ENCODE measurements at regions not wholly inside any gene's neighbourhood (a gene's known extent, or its start where the extent isn't known, plus 50 kb on each side); places are given as distances from the start of the nearest gene placed in this dataset.

DNA sequence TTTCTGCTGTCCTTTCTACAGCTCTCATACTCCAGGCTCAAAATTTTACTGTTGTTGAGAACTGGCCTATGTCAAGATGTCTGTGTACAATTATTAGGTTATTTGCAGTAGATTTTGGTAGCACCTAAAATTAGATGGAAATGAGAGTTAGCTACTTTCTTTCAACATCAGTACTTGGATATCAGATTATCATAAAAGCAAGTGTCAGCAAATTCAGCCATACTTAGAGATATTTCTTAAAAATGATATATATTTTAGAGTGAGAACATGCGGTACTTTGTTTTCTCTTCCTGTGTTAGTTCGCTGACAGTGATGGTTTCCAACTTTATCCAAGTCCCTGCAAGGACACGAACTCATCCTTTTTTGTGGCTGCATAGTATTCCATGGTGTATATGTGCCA is 351.8 kb upstream of the LRRC7 start:
- TF ChIP-seq, protein P1, sequence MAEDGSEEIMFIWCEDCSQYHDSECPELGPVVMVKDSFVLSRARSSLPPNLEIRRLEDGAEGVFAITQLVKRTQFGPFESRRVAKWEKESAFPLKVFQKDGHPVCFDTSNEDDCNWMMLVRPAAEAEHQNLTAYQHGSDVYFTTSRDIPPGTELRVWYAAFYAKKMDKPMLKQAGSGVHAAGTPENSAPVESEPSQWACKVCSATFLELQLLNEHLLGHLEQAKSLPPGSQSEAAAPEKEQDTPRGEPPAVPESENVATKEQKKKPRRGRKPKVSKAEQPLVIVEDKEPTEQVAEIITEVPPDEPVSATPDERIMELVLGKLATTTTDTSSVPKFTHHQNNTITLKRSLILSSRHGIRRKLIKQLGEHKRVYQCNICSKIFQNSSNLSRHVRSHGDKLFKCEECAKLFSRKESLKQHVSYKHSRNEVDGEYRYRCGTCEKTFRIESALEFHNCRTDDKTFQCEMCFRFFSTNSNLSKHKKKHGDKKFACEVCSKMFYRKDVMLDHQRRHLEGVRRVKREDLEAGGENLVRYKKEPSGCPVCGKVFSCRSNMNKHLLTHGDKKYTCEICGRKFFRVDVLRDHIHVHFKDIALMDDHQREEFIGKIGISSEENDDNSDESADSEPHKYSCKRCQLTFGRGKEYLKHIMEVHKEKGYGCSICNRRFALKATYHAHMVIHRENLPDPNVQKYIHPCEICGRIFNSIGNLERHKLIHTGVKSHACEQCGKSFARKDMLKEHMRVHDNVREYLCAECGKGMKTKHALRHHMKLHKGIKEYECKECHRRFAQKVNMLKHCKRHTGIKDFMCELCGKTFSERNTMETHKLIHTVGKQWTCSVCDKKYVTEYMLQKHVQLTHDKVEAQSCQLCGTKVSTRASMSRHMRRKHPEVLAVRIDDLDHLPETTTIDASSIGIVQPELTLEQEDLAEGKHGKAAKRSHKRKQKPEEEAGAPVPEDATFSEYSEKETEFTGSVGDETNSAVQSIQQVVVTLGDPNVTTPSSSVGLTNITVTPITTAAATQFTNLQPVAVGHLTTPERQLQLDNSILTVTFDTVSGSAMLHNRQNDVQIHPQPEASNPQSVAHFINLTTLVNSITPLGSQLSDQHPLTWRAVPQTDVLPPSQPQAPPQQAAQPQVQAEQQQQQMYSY (CRISPR knock-in tag; IDR thresholded peaks at IDR 0.05), result no peak
- TF ChIP-seq, protein P2, sequence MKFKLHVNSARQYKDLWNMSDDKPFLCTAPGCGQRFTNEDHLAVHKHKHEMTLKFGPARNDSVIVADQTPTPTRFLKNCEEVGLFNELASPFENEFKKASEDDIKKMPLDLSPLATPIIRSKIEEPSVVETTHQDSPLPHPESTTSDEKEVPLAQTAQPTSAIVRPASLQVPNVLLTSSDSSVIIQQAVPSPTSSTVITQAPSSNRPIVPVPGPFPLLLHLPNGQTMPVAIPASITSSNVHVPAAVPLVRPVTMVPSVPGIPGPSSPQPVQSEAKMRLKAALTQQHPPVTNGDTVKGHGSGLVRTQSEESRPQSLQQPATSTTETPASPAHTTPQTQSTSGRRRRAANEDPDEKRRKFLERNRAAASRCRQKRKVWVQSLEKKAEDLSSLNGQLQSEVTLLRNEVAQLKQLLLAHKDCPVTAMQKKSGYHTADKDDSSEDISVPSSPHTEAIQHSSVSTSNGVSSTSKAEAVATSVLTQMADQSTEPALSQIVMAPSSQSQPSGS (CRISPR knock-in tag; IDR thresholded peaks at IDR 0.05; ENCODE audit: borderline replicate concordance, low read depth), result no peak
- TF ChIP-seq, protein P3, sequence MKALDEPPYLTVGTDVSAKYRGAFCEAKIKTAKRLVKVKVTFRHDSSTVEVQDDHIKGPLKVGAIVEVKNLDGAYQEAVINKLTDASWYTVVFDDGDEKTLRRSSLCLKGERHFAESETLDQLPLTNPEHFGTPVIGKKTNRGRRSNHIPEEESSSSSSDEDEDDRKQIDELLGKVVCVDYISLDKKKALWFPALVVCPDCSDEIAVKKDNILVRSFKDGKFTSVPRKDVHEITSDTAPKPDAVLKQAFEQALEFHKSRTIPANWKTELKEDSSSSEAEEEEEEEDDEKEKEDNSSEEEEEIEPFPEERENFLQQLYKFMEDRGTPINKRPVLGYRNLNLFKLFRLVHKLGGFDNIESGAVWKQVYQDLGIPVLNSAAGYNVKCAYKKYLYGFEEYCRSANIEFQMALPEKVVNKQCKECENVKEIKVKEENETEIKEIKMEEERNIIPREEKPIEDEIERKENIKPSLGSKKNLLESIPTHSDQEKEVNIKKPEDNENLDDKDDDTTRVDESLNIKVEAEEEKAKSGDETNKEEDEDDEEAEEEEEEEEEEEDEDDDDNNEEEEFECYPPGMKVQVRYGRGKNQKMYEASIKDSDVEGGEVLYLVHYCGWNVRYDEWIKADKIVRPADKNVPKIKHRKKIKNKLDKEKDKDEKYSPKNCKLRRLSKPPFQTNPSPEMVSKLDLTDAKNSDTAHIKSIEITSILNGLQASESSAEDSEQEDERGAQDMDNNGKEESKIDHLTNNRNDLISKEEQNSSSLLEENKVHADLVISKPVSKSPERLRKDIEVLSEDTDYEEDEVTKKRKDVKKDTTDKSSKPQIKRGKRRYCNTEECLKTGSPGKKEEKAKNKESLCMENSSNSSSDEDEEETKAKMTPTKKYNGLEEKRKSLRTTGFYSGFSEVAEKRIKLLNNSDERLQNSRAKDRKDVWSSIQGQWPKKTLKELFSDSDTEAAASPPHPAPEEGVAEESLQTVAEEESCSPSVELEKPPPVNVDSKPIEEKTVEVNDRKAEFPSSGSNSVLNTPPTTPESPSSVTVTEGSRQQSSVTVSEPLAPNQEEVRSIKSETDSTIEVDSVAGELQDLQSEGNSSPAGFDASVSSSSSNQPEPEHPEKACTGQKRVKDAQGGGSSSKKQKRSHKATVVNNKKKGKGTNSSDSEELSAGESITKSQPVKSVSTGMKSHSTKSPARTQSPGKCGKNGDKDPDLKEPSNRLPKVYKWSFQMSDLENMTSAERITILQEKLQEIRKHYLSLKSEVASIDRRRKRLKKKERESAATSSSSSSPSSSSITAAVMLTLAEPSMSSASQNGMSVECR (CRISPR knock-in tag; IDR thresholded peaks at IDR 0.05; ENCODE audit: borderline replicate concordance), result no peak
- TF ChIP-seq ELF4 (CRISPR knock-in tag; IDR thresholded peaks at IDR 0.05; ENCODE audit: low read depth) (no peak), SMAD4 (CRISPR knock-in tag; IDR thresholded peaks at IDR 0.05) (no peak), NR2C2 (CRISPR knock-in tag; IDR thresholded peaks at IDR 0.05) (no peak), CREM (CRISPR knock-in tag; IDR thresholded peaks at IDR 0.05) (no peak), ZNF138 (CRISPR knock-in tag; conservative IDR thresholded peaks at IDR 0.05) (no peak)
- TF ChIP-seq, protein P4, sequence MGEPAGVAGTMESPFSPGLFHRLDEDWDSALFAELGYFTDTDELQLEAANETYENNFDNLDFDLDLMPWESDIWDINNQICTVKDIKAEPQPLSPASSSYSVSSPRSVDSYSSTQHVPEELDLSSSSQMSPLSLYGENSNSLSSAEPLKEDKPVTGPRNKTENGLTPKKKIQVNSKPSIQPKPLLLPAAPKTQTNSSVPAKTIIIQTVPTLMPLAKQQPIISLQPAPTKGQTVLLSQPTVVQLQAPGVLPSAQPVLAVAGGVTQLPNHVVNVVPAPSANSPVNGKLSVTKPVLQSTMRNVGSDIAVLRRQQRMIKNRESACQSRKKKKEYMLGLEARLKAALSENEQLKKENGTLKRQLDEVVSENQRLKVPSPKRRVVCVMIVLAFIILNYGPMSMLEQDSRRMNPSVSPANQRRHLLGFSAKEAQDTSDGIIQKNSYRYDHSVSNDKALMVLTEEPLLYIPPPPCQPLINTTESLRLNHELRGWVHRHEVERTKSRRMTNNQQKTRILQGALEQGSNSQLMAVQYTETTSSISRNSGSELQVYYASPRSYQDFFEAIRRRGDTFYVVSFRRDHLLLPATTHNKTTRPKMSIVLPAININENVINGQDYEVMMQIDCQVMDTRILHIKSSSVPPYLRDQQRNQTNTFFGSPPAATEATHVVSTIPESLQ (CRISPR knock-in tag; IDR thresholded peaks at IDR 0.05), result no peak
- TF ChIP-seq, protein P5, sequence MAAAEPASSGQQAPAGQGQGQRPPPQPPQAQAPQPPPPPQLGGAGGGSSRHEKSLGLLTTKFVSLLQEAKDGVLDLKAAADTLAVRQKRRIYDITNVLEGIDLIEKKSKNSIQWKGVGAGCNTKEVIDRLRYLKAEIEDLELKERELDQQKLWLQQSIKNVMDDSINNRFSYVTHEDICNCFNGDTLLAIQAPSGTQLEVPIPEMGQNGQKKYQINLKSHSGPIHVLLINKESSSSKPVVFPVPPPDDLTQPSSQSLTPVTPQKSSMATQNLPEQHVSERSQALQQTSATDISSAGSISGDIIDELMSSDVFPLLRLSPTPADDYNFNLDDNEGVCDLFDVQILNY (CRISPR knock-in tag; IDR thresholded peaks at IDR 0.05), result no peak
- TF ChIP-seq, protein P6, sequence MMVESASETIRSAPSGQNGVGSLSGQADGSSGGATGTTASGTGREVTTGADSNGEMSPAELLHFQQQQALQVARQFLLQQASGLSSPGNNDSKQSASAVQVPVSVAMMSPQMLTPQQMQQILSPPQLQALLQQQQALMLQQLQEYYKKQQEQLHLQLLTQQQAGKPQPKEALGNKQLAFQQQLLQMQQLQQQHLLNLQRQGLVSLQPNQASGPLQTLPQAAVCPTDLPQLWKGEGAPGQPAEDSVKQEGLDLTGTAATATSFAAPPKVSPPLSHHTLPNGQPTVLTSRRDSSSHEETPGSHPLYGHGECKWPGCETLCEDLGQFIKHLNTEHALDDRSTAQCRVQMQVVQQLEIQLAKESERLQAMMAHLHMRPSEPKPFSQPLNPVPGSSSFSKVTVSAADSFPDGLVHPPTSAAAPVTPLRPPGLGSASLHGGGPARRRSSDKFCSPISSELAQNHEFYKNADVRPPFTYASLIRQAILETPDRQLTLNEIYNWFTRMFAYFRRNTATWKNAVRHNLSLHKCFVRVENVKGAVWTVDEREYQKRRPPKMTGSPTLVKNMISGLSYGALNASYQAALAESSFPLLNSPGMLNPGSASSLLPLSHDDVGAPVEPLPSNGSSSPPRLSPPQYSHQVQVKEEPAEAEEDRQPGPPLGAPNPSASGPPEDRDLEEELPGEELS (CRISPR knock-in tag; IDR thresholded peaks at IDR 0.05), result no peak
- TF ChIP-seq, protein P7, sequence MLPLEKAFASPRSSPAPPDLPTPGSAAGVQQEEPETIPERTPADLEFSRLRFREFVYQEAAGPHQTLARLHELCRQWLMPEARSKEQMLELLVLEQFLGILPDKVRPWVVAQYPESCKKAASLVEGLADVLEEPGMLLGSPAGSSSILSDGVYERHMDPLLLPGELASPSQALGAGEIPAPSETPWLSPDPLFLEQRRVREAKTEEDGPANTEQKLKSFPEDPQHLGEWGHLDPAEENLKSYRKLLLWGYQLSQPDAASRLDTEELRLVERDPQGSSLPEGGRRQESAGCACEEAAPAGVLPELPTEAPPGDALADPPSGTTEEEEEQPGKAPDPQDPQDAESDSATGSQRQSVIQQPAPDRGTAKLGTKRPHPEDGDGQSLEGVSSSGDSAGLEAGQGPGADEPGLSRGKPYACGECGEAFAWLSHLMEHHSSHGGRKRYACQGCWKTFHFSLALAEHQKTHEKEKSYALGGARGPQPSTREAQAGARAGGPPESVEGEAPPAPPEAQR (CRISPR knock-in tag; IDR thresholded peaks at IDR 0.05), result no peak
- TF ChIP-seq, protein P8, sequence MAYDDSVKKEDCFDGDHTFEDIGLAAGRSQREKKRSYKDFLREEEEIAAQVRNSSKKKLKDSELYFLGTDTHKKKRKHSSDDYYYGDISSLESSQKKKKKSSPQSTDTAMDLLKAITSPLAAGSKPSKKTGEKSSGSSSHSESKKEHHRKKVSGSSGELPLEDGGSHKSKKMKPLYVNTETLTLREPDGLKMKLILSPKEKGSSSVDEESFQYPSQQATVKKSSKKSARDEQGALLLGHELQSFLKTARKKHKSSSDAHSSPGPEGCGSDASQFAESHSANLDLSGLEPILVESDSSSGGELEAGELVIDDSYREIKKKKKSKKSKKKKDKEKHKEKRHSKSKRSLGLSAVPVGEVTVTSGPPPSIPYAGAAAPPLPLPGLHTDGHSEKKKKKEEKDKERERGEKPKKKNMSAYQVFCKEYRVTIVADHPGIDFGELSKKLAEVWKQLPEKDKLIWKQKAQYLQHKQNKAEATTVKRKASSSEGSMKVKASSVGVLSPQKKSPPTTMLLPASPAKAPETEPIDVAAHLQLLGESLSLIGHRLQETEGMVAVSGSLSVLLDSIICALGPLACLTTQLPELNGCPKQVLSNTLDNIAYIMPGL (CRISPR knock-in tag; IDR thresholded peaks at IDR 0.05), result no peak
- TF ChIP-seq, protein P9, sequence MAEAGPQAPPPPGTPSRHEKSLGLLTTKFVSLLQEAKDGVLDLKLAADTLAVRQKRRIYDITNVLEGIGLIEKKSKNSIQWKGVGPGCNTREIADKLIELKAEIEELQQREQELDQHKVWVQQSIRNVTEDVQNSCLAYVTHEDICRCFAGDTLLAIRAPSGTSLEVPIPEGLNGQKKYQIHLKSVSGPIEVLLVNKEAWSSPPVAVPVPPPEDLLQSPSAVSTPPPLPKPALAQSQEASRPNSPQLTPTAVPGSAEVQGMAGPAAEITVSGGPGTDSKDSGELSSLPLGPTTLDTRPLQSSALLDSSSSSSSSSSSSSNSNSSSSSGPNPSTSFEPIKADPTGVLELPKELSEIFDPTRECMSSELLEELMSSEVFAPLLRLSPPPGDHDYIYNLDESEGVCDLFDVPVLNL (CRISPR knock-in tag; IDR thresholded peaks at IDR 0.05; ENCODE audit: borderline replicate concordance, low read depth), result no peak
- TF ChIP-seq, protein P10, sequence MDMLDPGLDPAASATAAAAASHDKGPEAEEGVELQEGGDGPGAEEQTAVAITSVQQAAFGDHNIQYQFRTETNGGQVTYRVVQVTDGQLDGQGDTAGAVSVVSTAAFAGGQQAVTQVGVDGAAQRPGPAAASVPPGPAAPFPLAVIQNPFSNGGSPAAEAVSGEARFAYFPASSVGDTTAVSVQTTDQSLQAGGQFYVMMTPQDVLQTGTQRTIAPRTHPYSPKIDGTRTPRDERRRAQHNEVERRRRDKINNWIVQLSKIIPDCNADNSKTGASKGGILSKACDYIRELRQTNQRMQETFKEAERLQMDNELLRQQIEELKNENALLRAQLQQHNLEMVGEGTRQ (CRISPR knock-in tag; IDR thresholded peaks at IDR 0.05), result no peak
- Mint-ChIP-seq H3K4me1 (peaks cover 4% of the 10 kb centered on the region), H3K36me3 (no peaks in the 10 kb centered on the region), H3K27ac (no peak overlapping the region), H3K9me3 (peaks cover 4% of the 10 kb centered on the region; the same call in 1 of the 2 replicates), H3K27me3 (ENCODE audit: low read depth) (no peaks in the 10 kb centered on the region), H3K4me3 (no peak overlapping the region)
- ATAC-seq (no peak), DNase-seq (ENCODE audit: low spot score) (no peak)
- POLR2A ChIA-PET, result interaction anchor here (0.6 kb wide), 1 partner anchor 1005 kb away, joined by 3 read pairs; the partner anchor contains the start of gene SRSF11
- CTCF ChIA-PET, result no interaction called here

All from WTC11 (cell line).